Fibroblast of lung (primary cell): ENCODE measurements at regions not wholly inside any gene's neighbourhood (a gene's known extent, or its start where the extent isn't known, plus 50 kb on each side); places are given as distances from the start of the nearest gene placed in this dataset.

Source experiments
- CTCF ChIP-seq, 2 donors: IDR thresholded peaks in 1 of 2; conservative IDR thresholded peaks in 1 of 2; 1 replicate in 1 of 2; 2 replicates in 1 of 2; pipeline ENCODE4 v1.5.1; 2011 to 2012; ENCODE audit warnings: low read length in 2 of 2, control low read depth in 1 of 2, inconsistent platforms in 1 of 2, low read depth in 1 of 2, mild to moderate bottlenecking in 1 of 2
- EZH2 ChIP-seq: IDR thresholded peaks from 2 replicates; pipeline ENCODE4 v1.5.1; 2012; ENCODE audit warnings: low read length, control low read depth, mild to moderate bottlenecking; ENCODE audit errors: missing control alignments

GRCh38 chr7:136664537-136664936 lies 203.9 kb upstream of the CHRM2 start:
- no peak for TF ChIP-seq CTCF (conservative IDR thresholded peaks at IDR 0.05 in 1 of 2, IDR thresholded peaks at IDR 0.05 in 1 of 2; ENCODE audit: low read depth in 1 of 2, low read length in 2 of 2)
- no peak for TF ChIP-seq EZH2
